K562 (cell line): ENCODE measurements at regions not wholly inside any gene's neighbourhood (a gene's known extent, or its start where the extent isn't known, plus 50 kb on each side); places are given as distances from the start of the nearest gene placed in this dataset.

Source experiments
- FOSL1 ChIP-seq: fragments of 200-800 bp; sonication (Bioruptor generic); conservative IDR thresholded peaks from 2 replicates; pipeline ENCODE4 v1.6.1; 2016; ENCODE audit warnings: missing genetic modification characterization, missing compliant biosample characterization
- HNRNPL ChIP-seq: fragments of 200-400 bp; formaldehyde crosslinking; IDR thresholded peaks from 2 replicates; pipeline ENCODE4 v1.6.1; 2017; ENCODE audit warnings: low read depth, mild to moderate bottlenecking, low read length
- HNRNPLL ChIP-seq: fragments of 200-400 bp; formaldehyde crosslinking; IDR thresholded peaks from 2 replicates; pipeline ENCODE4 v1.6.1; 2017; ENCODE audit warnings: low read length, low read depth, mild to moderate bottlenecking; ENCODE audit not compliant: poor library complexity, severe bottlenecking
- NR2C2 ChIP-seq, 2 experiments: fragments of 200-800 bp in 1 of 2; sonication (Bioruptor generic) in 1 of 2; sonication (generic) in 1 of 2; formaldehyde crosslinking in 1 of 2; IDR thresholded peaks; 2 replicates each; pipeline versions ENCODE4 v1.6.1 to v1.8.0; 2016 to 2022; ENCODE audit warnings: mild to moderate bottlenecking in 1 of 2, missing compliant biosample characterization in 1 of 2, missing genetic modification characterization in 1 of 2, missing genetic modification reagents in 1 of 2
- POLR2G ChIP-seq: fragments of 200-400 bp; formaldehyde crosslinking; IDR thresholded peaks from 2 replicates; pipeline ENCODE4 v1.6.1; 2017; ENCODE audit warnings: low read depth, mild to moderate bottlenecking, antibody characterized with exemption, low read length, moderate library complexity
- PTTG1 ChIP-seq: fragments of 450-650 bp; IDR thresholded peaks from 2 replicates; pipeline ENCODE4 v1.6.1; 2016; ENCODE audit warnings: low read depth, mild to moderate bottlenecking, missing genetic modification characterization, missing compliant biosample characterization
- RREB1 ChIP-seq: fragments of 250-450 bp; sonication (Bioruptor Pico); IDR thresholded peaks from 2 replicates; pipeline ENCODE4 v1.4.0; 2020
- TBP ChIP-seq: optimal IDR thresholded peaks from 2 replicates; pipeline ENCODE3; 2011; ENCODE audit warnings: low read depth, low read length, improper control_type of control experiment
- USF2 ChIP-seq: sonication (generic); formaldehyde crosslinking; IDR thresholded peaks from 2 replicates; pipeline ENCODE4 v1.5.0; 2020; ENCODE audit warnings: missing genetic modification reagents
- ZNF239 ChIP-seq: fragments of 250-450 bp; sonication (Bioruptor Pico); IDR thresholded peaks from 2 replicates; pipeline ENCODE4 v1.4.0; 2020; ENCODE audit warnings: mild to moderate bottlenecking
- ZNF324 ChIP-seq: fragments of 250-450 bp; sonication (Bioruptor Pico); IDR thresholded peaks from 2 replicates; pipeline ENCODE4 v1.4.0; 2020; ENCODE audit warnings: mild to moderate bottlenecking
- TF ChIP-seq, protein P1 (sequence below), 3 experiments: fragments of 200-800 bp in 1 of 3; fragments of 250-450 bp in 1 of 3; fragments of 450-650 bp in 1 of 3; sonication (Bioruptor Pico) in 1 of 3; sonication (Bioruptor generic) in 1 of 3; formaldehyde crosslinking in 1 of 3; IDR thresholded peaks; 2 replicates each; pipeline versions ENCODE4 v1.6.1 to v1.8.0; 2016 to 2022; ENCODE audit warnings: mild to moderate bottlenecking in 2 of 3, missing genetic modification characterization in 2 of 3, missing compliant biosample characterization in 1 of 3, moderate library complexity in 1 of 3
- TF ChIP-seq, protein P2 (sequence below): fragments of 250-450 bp; sonication (Bioruptor Pico); IDR thresholded peaks from 2 replicates; pipeline ENCODE4 v1.5.1; 2021; ENCODE audit warnings: mild to moderate bottlenecking
- TF ChIP-seq, protein P3 (sequence below): sonication (generic); formaldehyde crosslinking; IDR thresholded peaks from 2 replicates; pipeline ENCODE4 v1.8.0; 2022; ENCODE audit warnings: mild to moderate bottlenecking, missing genetic modification reagents

GRCh38 chr3:177338697-177339219, 141.5 kb upstream of the TBL1XR1 start (continued):
- TF ChIP-seq, protein P1, sequence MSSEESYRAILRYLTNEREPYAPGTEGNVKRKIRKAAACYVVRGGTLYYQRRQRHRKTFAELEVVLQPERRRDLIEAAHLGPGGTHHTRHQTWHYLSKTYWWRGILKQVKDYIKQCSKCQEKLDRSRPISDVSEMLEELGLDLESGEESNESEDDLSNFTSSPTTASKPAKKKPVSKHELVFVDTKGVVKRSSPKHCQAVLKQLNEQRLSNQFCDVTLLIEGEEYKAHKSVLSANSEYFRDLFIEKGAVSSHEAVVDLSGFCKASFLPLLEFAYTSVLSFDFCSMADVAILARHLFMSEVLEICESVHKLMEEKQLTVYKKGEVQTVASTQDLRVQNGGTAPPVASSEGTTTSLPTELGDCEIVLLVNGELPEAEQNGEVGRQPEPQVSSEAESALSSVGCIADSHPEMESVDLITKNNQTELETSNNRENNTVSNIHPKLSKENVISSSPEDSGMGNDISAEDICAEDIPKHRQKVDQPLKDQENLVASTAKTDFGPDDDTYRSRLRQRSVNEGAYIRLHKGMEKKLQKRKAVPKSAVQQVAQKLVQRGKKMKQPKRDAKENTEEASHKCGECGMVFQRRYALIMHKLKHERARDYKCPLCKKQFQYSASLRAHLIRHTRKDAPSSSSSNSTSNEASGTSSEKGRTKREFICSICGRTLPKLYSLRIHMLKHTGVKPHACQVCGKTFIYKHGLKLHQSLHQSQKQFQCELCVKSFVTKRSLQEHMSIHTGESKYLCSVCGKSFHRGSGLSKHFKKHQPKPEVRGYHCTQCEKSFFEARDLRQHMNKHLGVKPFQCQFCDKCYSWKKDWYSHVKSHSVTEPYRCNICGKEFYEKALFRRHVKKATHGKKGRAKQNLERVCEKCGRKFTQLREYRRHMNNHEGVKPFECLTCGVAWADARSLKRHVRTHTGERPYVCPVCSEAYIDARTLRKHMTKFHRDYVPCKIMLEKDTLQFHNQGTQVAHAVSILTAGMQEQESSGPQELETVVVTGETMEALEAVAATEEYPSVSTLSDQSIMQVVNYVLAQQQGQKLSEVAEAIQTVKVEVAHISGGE (CRISPR knock-in tag; IDR thresholded peaks at IDR 0.05) = 0 out of 6 replicates have a peak, but pooled peaks of 1 of the 3 experiments have one; percentile 35
- TF ChIP-seq ZNF239 (CRISPR knock-in tag) = no peak
- peak; percentile 23; the same call in 1 of the 2 replicates for TF ChIP-seq FOSL1
- TF ChIP-seq, protein P2, sequence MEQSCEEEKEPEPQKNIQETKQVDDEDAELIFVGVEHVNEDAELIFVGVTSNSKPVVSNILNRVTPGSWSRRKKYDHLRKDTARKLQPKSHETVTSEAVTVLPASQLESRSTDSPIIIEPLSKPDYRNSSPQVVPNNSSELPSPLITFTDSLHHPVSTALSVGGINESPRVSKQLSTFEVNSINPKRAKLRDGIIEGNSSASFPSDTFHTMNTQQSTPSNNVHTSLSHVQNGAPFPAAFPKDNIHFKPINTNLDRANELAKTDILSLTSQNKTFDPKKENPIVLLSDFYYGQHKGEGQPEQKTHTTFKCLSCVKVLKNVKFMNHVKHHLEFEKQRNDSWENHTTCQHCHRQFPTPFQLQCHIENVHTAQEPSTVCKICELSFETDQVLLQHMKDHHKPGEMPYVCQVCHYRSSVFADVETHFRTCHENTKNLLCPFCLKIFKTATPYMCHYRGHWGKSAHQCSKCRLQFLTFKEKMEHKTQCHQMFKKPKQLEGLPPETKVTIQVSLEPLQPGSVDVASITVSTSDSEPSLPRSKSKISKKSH (CRISPR knock-in tag) = no peak
- no peak for TF ChIP-seq HNRNPLL
- peak; percentile 4 for TF ChIP-seq TBP
- no peak for TF ChIP-seq HNRNPL
- no peak for TF ChIP-seq POLR2G
- no peak for TF ChIP-seq USF2 (CRISPR knock-in tag)
- no peak for TF ChIP-seq NR2C2 (CRISPR knock-in tag; IDR thresholded peaks at IDR 0.05)
- TF ChIP-seq NR2C2 (tag; IDR thresholded peaks at IDR 0.05) = peak; percentile 87
- TF ChIP-seq RREB1 = no peak
- TF ChIP-seq ZNF324 (CRISPR knock-in tag) = no peak
- TF ChIP-seq, protein P3, sequence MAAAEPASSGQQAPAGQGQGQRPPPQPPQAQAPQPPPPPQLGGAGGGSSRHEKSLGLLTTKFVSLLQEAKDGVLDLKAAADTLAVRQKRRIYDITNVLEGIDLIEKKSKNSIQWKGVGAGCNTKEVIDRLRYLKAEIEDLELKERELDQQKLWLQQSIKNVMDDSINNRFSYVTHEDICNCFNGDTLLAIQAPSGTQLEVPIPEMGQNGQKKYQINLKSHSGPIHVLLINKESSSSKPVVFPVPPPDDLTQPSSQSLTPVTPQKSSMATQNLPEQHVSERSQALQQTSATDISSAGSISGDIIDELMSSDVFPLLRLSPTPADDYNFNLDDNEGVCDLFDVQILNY (CRISPR knock-in tag) = no peak
- no peak for TF ChIP-seq PTTG1 (tag)
